Osteocyte (in vitro differentiated cells): ENCODE measurements at regions not wholly inside any gene's neighbourhood (a gene's known extent, or its start where the extent isn't known, plus 50 kb on each side); places are given as distances from the start of the nearest gene placed in this dataset.

ENCODE experiments used
- DNase-seq: peaks from one replicate; pipeline ENCODE4 v3.0.0; 2021; ENCODE audit warnings: mixed read lengths; ENCODE audit not compliant: unreplicated experiment; ENCODE audit errors: extremely low spot score
- H3K27ac Mint-ChIP-seq: one replicate; pipeline ENCODE4 v1.8.0; 2021; ENCODE audit warnings: mild to moderate bottlenecking, mixed read lengths; ENCODE audit not compliant: unreplicated experiment
- H3K27me3 Mint-ChIP-seq: one replicate; pipeline ENCODE4 v1.8.0; 2021; ENCODE audit warnings: mixed read lengths; ENCODE audit not compliant: unreplicated experiment
- H3K36me3 Mint-ChIP-seq: one replicate; pipeline ENCODE4 v1.8.0; 2021; ENCODE audit warnings: mixed read lengths; ENCODE audit not compliant: unreplicated experiment
- H3K4me1 Mint-ChIP-seq: one replicate; pipeline ENCODE4 v1.8.0; 2021; ENCODE audit warnings: mixed read lengths; ENCODE audit not compliant: unreplicated experiment
- H3K4me3 Mint-ChIP-seq: one replicate; pipeline ENCODE4 v1.8.0; 2021; ENCODE audit warnings: mild to moderate bottlenecking, moderate library complexity, mixed read lengths; ENCODE audit not compliant: unreplicated experiment
- H3K9me3 Mint-ChIP-seq: one replicate; pipeline ENCODE4 v1.8.0; 2021; ENCODE audit warnings: mixed read lengths; ENCODE audit not compliant: unreplicated experiment
- TF ChIP-seq, protein P1 (sequence below): fragments of 200-600 bp; sonication (generic); IDR thresholded peaks from 2 replicates; pipeline ENCODE4 v1.5.0; 2021; ENCODE audit warnings: antibody characterized with exemption, mild to moderate bottlenecking, moderate library complexity

DNA sequence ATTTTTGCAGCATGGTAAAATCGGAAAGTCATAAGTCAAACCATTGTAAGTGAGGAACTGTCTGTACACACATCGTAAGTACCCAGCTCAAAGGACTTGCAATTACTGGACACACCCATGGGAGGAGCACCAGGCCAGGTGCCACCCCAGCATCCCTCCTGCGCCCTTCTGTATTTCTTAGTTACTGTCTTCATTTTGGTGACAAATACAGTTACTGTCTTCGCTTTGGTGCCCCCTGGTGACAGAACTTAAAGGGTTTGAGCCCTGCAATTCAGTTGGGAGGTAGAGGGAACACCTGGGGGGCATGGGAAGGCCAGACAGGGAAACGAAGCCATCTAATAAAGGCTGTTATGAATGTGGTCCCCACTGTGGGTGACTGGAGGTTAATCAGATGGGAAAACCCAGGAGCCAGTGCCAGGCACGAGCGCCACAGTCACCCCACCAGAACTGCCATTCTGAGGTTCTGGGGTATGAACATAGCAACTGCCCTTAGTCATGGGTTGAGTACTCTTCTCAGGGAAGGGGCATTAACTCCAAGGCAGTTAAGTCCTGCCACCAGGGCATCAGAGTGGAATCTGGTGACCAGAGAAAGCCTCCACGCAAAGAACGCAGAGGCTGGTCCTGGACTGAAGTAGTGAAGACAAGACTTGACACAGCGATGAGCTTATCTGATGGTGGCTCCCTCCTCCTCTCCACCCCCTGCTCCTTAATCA, 612.9 kb downstream of the PTPRU start:
- no peaks in the 10 kb centered on the region for H3K27me3 Mint-ChIP-seq
- H3K36me3 Mint-ChIP-seq, result no peaks in the 10 kb centered on the region
- peak; percentile 71 for DNase-seq
- H3K27ac Mint-ChIP-seq, result no peak overlapping the region
- H3K9me3 Mint-ChIP-seq, result no peaks in the 10 kb centered on the region
- no peak overlapping the region for H3K4me3 Mint-ChIP-seq
- H3K4me1 Mint-ChIP-seq, result no peaks in the 10 kb centered on the region
- TF ChIP-seq, protein P1, sequence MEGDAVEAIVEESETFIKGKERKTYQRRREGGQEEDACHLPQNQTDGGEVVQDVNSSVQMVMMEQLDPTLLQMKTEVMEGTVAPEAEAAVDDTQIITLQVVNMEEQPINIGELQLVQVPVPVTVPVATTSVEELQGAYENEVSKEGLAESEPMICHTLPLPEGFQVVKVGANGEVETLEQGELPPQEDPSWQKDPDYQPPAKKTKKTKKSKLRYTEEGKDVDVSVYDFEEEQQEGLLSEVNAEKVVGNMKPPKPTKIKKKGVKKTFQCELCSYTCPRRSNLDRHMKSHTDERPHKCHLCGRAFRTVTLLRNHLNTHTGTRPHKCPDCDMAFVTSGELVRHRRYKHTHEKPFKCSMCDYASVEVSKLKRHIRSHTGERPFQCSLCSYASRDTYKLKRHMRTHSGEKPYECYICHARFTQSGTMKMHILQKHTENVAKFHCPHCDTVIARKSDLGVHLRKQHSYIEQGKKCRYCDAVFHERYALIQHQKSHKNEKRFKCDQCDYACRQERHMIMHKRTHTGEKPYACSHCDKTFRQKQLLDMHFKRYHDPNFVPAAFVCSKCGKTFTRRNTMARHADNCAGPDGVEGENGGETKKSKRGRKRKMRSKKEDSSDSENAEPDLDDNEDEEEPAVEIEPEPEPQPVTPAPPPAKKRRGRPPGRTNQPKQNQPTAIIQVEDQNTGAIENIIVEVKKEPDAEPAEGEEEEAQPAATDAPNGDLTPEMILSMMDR, result peak; percentile 50

- TF ChIP-seq, protein P1, result no peak
- Mint-ChIP-seq H3K4me3 (no peak overlapping the region), H3K27me3 (no peaks in the 10 kb centered on the region), H3K4me1 (no peaks in the 10 kb centered on the region), H3K27ac (no peak overlapping the region), H3K9me3 (peaks cover 17% of the 10 kb centered on the region), H3K36me3 (no peaks in the 10 kb centered on the region)
- DNase-seq, result no peak
Observed at GRCh38 chr1:29845910-29846309, 609.6 kb downstream of the PTPRU start.

DNA sequence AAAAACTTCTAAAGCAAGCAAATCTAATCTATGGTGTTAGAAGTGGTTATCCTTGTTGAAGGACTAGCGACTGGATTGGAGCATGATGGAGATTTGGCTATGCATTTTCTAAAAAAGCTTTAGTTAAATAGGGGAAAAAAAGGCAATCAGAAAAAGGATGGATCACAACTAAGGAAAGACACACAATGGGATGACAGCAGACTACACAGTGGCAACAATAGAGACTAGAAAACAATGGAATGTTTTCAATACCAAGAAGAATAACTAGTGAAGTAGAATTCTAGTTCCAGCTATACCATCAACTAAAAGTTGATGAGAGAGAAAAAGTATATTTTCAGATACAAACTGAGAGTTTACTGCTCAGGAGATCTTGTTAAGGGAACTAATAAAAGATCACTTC, 605.8 kb downstream of the PTPRU start:
- TF ChIP-seq, protein P1, result no peak
- H3K4me3 Mint-ChIP-seq, result no peak overlapping the region
- no peaks in the 10 kb centered on the region for H3K36me3 Mint-ChIP-seq
- peaks cover 17% of the 10 kb centered on the region for H3K9me3 Mint-ChIP-seq
- no peak for DNase-seq
- no peaks in the 10 kb centered on the region for H3K4me1 Mint-ChIP-seq
- no peak overlapping the region for H3K27ac Mint-ChIP-seq
- no peaks in the 10 kb centered on the region for H3K27me3 Mint-ChIP-seq

GRCh38 chr1:29839726-29840125, 603.4 kb downstream of the PTPRU start:
- no peak overlapping the region for H3K27ac Mint-ChIP-seq
- no peak overlapping the region for H3K4me3 Mint-ChIP-seq
- no peaks in the 10 kb centered on the region for H3K36me3 Mint-ChIP-seq
- TF ChIP-seq, protein P1, result no peak
- H3K4me1 Mint-ChIP-seq, result no peaks in the 10 kb centered on the region
- peak; percentile 75 for DNase-seq
- H3K27me3 Mint-ChIP-seq, result no peaks in the 10 kb centered on the region
- peaks cover 17% of the 10 kb centered on the region for H3K9me3 Mint-ChIP-seq

DNA sequence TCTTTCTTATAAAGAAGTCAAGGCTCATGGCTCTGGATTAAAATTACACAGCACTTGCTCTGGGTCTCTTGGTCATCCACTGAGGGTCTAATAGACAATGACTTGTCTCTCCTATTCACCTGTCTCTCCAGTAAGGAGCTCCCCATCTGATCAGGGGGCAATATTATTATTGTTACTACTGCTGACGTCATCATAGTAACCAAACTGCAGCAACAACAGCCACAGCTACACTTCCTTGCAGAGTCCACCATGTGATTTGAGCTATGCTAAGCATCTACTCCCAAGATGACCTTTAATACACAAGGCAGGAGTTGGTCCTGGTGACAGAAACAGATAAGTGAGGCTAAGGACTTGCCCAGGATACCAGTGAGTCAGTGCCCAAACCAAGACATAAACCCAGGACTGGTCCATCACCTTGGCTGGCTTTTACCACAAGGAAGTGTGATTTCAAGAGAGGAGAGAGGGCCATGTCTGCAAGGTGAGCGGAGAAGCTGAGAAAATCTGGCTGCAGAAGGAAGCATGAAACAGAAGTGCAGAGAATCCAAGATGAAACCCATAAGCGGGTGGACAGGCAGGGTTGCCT, 602.5 kb downstream of the PTPRU start:
- H3K27me3 Mint-ChIP-seq, result no peaks in the 10 kb centered on the region
- TF ChIP-seq, protein P1, result no peak
- DNase-seq, result peak; percentile 23
- no peaks in the 10 kb centered on the region for H3K4me1 Mint-ChIP-seq
- H3K36me3 Mint-ChIP-seq, result no peaks in the 10 kb centered on the region
- no peak overlapping the region for H3K4me3 Mint-ChIP-seq
- peaks cover 17% of the 10 kb centered on the region for H3K9me3 Mint-ChIP-seq
- H3K27ac Mint-ChIP-seq, result no peak overlapping the region
